Cerebellar nuclear complex (tissue), 1 donor: ENCODE measurements at regions not wholly inside any gene's neighbourhood (a gene's known extent, or its start where the extent isn't known, plus 50 kb on each side); places are given as distances from the start of the nearest gene placed in this dataset.

Experiments
- DNase-seq, 2 experiments: peaks; one replicate each; lab custom pipeline; 2025; lab: John Stamatoyannopoulos, UW

GRCh38 chr2:145846982-145847381 lies 1327.1 kb upstream of the ZEB2 start:
- DNase-seq: no peak

DNA sequence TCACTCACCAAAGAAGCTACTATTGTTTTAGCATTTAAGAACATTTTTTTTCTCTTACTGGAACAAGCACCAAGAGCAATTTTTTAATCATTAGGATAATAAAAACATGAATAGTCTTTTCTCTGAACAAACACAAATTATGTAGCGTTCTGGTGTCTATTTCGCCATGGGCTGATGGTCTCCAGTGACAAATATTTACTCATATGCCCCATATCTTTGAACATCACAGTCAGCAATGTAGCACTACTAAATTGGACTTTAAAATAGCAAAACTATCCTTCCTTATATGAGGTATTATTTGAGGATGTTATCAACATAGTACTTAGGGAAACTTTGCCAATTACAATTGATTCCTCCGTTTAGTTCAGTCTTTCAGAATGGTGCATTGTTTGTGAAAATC lies 1326.0 kb upstream of the ZEB2 start:
- DNase-seq: no peak

DNA sequence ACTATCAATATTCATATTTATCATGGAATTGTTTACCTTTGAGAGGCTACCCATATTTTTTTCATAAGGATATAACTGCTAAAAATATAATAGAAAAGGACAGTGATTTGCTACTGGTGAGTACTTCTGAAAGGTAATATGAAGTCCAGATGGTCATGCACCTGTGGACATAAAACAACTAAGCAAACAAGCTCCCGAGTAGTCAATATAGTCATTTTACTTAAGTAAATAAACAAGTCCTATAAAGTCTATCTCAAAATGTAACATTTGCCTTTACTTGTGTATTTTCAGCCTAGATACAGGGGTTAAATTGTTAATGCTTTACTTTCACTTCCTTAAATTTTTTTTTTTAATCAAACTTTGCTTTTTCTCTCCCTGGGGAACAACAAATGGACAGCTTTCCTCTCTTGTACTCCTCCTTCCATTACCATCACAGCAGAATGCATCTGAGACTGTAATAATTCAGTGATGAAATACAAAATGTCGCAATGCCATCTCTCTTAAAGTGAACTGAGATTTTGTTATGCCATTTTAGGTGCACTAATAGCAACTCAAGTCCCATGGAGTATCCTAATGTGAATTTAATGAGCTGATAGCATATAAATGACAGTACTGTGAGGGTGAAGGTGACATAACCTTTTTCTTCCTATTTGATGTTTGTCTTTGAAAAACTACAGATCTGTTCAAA lies 1325.4 kb upstream of the ZEB2 start:
- no peak for DNase-seq

DNA sequence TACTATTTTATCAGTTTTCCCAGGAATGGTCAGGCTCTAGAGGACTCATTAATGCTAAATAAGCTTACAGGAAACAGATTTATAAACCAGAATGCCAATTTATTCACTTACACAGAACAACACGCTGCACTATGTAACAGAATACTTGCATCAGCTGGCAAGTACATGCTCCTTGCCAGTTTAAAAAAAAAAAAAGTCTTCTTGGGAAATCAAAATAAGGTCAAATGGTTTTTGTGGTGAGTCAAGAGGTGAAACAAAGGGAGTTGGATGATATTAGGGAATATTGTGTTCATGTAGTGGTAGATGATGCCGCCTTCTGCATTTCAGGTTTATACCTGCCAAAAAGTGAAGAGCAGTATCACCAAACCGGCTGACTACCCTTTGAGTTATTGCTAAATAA lies 1322.1 kb upstream of the ZEB2 start:
- no peak for DNase-seq

- DNase-seq: no peak
These were observed 1317.1 kb upstream of the ZEB2 start for GRCh38 chr2:145836986-145837385.

- no peak for DNase-seq
These were observed 1315.7 kb upstream of the ZEB2 start for GRCh38 chr2:145835665-145836064.

- DNase-seq: no peak
These were observed 1312.8 kb upstream of the ZEB2 start for GRCh38 chr2:145832681-145833080.

- no peak for DNase-seq
These were observed 1310.0 kb upstream of the ZEB2 start for GRCh38 chr2:145829931-145830330.

DNA sequence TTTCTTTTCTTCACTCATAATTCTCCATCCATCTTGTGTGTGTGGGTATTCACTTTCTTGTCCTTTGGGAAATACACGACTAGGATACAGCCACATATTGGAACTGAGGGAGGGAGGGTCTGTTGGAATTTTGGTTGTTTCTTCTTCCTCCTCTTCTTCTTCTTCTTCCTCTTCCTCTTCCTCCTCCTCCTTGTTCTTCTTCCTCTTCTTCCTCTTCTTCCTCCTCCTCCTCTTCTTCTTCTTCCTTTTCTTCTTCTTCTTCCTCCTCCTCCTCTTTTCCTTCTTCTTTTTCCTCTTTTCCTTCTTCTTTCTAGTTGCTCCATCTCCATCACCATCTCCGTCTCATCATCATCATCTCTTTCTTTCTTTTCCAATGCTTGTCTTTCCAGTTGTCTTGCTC lies 1307.3 kb upstream of the ZEB2 start:
- DNase-seq: no peak

GRCh38 chr2:145824384-145824783 lies 1304.5 kb upstream of the ZEB2 start:
- no peak for DNase-seq

- no peak for DNase-seq
These were observed 1303.1 kb upstream of the ZEB2 start for GRCh38 chr2:145822892-145823534.

DNA sequence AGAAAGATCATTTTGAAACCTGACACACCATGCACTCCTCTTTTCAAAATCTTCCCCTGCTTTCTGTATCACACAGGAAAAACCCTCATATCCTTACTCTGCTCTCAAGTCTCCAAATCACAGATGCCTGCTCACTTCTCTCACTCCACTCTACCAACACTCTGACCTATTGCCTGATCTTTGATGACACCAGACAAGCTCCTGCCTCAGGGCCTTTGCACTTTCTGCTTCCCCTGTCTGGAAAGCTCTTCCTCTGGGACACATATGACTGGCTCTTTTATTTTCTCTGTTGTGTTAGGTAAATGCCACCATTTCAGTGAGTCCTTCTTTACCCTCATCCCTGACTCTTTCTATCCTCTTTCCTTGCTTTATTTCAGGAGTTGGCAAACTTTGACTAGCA lies 1300.7 kb upstream of the ZEB2 start:
- DNase-seq: no peak

- no peak for DNase-seq
These were observed 1299.1 kb upstream of the ZEB2 start for GRCh38 chr2:145818890-145819504.

DNA sequence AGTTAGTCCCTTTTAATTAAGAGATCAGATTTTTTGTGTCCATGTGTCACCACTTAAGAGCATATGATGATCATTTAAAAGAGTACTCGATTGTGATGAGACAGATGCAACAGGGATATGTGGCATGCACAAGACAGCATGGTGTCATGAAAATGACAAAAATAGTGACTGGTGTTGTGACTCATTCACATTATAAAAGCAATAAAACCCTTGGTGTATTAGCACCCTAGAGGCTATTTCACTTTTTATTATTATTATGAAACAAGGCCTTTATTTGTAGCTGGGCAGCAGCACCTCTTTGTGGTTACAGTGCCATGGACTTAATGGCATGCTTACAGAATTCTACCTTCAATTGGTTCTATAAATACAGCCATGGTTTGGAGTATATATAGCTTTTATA lies 1296.0 kb upstream of the ZEB2 start:
- no peak for DNase-seq

DNA sequence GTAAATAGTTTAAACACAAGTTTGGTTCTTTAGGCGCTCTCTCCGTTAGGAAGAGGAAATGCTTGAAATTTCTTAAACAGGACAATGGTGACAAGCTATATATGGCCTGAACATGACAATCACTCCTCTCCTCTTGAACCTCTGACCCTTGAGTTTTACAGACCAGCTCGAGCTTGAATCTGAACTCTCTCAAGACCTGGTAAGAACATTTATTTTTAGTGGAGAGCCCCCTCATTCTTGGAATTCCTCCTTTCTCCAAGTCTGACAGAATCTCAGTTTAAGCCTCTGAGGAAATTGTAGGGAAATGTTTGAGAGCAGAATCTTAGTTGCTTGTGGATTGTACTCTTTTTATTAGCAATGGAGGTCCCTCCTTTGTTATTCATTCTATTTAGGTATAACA lies 1293.6 kb upstream of the ZEB2 start:
- DNase-seq: no peak

DNA sequence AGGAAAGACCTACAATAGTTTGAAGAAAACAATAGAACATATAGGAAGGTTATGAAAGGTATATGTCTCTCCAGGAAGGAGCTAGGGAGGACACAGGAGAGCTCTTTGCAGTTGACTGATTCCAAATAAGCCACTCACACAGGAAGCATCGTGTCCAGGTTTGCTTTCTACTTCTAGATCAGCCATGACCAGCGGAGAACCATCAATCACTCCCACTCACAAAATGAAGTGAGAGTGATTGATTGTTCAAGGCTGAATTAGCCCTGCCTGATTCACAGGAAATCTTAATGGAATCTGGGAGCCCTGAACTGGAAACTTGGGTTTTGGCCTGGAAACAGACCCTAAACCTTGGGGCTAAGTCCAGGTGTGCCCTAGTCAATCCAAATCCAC lies 1292.2 kb upstream of the ZEB2 start:
- no peak for DNase-seq

DNA sequence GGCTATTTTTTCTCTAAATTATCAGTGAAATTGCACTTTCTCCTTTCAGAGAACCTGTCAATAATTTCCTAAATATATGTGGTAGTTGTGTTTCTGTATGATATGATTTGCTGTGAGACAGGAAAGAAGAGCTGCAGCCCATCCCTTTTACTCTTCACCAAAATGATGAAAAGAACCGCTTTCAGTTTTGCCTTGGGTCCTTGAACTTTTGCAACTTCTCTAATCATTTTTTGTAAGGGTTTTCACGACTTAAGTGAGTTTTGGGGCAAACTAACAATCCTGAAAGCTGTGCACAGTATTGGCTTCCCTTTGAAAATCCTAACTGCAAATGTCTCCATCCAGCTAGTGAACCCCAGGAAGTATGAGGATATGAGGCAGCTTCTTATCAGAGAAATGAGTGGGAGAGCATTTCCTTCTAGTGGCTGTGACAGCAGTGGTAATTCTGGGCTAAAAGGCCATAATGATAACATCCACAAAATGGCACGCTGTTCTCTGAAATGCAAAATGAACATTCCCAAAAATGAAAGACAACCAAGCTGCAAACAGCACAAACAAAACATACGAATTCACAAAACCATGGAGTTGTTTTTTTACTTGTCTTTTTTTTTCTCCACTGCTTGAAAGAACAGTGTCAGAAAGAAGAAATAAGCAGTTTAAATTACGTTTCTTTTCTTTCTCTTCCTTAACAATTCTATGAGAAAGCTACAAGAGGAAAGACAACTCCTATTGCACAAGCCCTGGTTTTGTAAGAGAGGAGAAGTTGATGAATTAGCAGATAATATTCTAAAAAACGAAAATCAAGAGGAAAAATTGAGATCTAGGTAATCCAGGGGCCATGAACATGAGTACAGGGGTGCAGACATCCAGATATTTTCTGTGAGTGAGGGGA lies 1291.6 kb upstream of the ZEB2 start:
- no peak for DNase-seq

- no peak for DNase-seq
These were observed 1288.0 kb upstream of the ZEB2 start for GRCh38 chr2:145807968-145808367.

DNA sequence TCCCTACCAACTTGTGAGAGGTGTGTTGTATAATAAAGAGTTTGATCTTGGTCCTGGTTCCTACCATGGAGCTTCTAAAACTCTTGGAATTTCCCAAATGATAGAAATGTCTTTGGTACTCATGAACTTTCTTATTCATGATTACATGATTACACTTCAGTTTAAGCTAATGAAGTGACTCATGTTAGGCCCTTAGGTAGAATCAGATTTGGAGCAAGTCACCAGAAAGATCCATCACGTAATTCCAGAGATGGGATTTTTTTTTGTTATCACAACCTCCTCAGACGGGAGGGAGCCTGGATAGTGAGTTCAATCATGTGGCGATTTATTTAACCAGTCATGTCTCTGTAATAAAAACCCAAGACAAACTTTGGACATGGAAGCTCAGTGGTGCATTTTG lies 1287.6 kb upstream of the ZEB2 start:
- no peak for DNase-seq

DNA sequence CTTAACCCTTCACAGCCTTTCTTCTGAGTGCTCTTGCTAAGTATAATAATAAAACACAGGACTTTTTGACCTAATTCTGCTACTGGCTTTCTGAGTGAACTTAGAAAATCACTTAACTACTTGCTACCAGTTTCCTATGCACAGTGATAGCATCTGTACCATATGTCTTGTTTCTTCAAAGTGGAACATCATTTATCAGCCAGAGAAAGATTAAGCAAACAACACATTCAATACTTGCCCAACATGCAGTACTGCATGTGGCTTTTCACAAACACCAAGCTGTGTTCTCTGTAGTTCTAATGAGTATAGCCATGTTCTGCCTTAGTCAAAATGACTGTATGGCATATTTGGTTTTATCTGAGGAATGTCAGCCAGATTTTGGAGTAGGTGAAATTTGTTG lies 1286.6 kb upstream of the ZEB2 start:
- DNase-seq: no peak

- no peak for DNase-seq
These were observed 1282.2 kb upstream of the ZEB2 start for GRCh38 chr2:145802133-145802532.

DNA sequence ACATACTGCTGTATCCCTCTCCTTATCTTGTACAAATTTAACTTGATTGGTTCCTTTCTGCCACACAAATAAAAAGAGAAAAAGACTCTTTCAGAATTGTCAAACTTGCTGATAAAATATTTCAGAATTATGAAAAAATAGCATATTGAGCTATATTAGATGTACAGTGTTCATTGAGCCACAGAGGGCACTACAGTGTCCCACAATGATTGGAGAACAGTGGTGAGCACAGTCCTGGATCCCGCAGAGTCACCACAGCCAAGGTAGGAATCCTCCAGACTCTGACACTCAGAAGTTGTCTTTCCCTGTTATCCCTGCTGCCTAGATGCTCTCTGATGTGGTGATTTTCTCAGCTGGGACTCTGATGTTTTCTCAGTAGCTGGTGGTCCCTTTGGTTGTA lies 1281.3 kb upstream of the ZEB2 start:
- no peak for DNase-seq
